T-helper 1 cell treated with Interleukin-12 subunit alpha and Interleukin-12 subunit beta and Interleukin-4 antibody, amounts not matched to agents 30 ng/mL and 1 ng/mL, for 36 hours (primary cell): ENCODE measurements at regions not wholly inside any gene's neighbourhood (a gene's known extent, or its start where the extent isn't known, plus 50 kb on each side); places are given as distances from the start of the nearest gene placed in this dataset.
"Not testable (repeated sequence)": the region's sequence is repeated elsewhere in the genome, so short reads cannot be mapped to it uniquely, and the experiment has no call there.

ENCODE experiments used
- intact Hi-C: fragments of 100-400 bp; cut with micrococcal nuclease; formaldehyde crosslinking; loops from one replicate; pipeline ENCODE4 v1.15.1; 2024

GRCh38 chrX:139052461-139052860, 340.9 kb upstream of the FGF13 start:
- intact Hi-C loops = no loop called here

- intact Hi-C loops = no loop called here
Measured at GRCh38 chrX:139049465-139049864, 337.9 kb upstream of the FGF13 start.

DNA sequence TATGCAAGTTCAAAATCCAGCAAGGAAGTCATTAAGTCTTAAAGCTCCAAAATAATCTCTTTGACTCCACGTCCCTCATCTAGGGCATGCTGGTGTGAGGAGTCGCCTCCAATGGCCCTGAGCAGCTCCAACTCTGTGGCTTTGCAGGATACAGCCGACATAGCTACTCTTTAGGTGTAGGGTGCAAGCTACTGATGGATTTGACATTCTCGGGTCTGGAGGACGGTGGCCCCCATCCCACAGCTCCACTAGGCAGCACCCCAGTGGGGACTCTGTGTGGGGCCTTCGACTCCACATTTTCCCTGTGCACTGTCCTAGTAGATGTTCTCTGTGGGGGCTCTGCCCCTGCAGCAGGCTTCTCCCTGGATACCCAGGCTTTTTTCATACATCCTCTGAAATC, 333.2 kb upstream of the FGF13 start:
- intact Hi-C loops = no loop called here

- intact Hi-C loops = no loop called here
Measured at GRCh38 chrX:139039041-139039440, 327.5 kb upstream of the FGF13 start.

DNA sequence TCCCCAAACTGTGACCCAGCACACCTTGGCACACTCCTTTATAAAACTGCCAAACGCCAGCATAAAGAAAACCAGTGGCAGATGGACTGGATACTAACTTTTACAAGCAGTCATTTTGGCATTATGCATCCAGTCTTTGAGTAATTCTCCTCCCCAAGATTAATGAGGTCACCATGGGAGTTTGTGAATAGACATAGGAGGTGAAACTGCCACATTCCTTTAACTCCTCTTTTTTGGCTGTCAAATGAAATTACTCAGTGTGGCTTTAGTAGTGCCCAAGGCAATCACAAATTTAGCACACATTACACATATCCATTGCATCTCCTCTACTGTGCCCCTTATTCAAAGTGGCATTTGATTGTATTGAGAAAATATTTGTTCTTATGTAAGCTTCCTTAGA, 315.3 kb upstream of the FGF13 start:
- intact Hi-C loops = no loop called here

DNA sequence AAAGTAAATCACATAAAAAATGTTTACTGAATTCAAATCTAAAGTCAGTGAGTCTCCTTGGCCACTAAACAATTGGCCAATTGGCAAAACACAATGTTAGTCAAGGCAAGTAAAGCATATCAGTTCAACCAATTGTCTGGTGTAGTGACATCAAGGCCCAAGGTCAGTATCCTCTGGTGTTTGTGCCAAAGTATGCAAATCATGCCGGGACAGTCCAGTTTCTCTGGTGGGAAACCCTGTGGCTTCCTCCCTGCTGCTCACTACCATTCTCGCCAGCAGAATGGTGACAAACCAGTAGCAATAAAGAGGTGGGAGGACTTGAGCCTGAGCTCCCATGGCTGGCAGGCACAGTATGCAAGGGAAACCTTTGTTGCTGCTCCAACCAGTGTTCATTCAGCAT, 314.9 kb upstream of the FGF13 start:
- intact Hi-C loops = no loop called here

- intact Hi-C loops = no loop called here
Measured at GRCh38 chrX:139025816-139026215, 314.3 kb upstream of the FGF13 start.

DNA sequence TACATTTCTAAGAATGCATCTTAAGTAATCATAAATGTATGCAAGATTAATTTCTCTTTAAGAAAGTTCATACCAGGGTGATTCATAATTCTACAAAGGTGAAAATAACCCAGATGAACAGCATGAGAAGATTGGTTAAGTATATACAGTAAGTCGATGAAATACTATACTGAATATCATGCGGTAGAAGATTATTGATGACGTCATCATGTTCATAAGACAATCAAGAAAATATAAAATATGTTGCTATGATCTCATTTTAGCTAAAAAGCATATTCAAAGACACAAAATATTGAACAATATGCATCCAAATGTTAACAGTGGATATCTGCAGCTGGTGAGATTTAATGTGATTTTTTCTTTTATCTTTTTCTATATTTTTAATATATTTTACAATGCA, 312.0 kb upstream of the FGF13 start:
- intact Hi-C loops = no loop called here

- intact Hi-C loops = no loop called here
Measured at GRCh38 chrX:139020801-139021200, 309.3 kb upstream of the FGF13 start.

DNA sequence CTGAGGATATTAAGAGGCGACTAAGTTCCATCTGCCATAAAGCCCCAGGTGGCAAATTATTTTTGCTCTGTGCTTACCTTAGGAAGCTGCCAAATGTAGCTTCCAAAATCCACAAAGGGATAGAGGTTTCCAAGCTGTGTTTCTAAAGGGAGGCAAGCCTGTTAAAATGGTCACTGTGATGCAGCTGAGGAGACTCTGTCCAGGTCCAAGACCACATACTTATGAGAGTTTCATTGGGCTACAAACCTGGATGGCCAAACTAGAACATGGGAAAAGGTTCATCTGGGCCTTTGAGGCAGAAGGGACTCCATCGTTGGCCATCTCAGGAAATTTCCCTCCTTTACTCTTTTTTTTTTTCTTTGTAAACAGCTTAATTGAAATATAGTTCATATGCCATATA, 306.9 kb upstream of the FGF13 start:
- intact Hi-C loops = no loop called here

DNA sequence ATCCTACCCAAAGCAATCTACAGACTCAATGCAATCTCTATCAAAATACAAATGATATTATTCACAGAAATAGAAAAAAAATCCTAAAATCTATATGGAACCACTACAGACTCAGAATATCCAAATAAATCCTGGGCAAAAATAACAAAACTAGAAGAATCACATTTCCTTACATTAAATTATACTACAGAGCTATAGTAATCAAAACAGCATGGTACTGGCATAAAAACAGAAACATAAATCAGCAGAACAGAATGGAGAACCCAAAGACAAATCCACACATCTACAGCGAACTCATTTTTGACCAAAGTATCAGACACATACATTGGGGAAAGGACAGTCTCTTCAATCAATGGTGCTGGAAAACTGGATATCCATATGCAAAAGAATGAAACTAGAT, 304.1 kb upstream of the FGF13 start:
- intact Hi-C loops = no loop called here

- intact Hi-C loops = no loop called here
Measured at GRCh38 chrX:139008185-139008584, 296.7 kb upstream of the FGF13 start.

GRCh38 chrX:139003856-139004527, 292.5 kb upstream of the FGF13 start:
- intact Hi-C loops = not testable (repeated sequence)

DNA sequence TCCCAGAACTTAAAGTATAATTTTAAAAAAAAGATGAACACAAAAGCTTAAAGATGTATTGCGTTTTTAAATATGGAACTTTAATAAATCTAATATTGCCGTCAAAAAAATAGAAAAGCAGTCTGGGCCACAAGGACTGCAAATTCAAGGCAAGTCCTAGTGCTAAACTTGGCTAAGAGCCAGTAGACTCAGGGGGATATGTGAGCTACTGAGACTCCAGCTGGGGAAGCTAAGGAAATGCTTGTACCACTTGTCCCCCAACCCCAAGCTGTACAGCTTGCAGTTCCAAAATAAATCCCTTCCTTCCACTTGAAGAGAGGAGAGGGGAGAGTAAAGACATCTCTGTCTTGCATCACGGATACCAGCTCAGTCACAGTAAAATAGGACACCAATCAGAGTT, 290.8 kb upstream of the FGF13 start:
- intact Hi-C loops = no loop called here

GRCh38 chrX:138996268-138996667, 284.8 kb upstream of the FGF13 start:
- intact Hi-C loops = no loop called here

GRCh38 chrX:138995458-138995857, 283.9 kb upstream of the FGF13 start:
- intact Hi-C loops = no loop called here

DNA sequence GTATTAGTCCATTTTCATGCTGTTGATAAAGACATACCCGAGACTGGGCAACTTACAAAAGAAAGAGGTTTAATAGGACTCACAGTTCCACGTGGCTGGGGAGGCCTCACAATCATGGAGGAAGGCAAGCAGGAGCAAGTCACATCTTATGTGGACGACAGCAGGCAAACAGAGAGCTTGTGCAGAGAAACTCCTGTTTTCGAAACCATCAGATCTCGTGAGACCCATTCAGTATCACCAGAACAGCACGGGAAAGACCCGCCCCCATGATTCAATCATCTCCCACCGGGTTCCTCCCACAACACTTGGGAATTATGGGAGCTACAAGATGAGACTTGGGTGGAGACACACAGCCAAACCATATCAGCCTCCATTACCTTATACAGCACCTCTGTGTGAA, 278.9 kb upstream of the FGF13 start:
- intact Hi-C loops = not testable (repeated sequence)

DNA sequence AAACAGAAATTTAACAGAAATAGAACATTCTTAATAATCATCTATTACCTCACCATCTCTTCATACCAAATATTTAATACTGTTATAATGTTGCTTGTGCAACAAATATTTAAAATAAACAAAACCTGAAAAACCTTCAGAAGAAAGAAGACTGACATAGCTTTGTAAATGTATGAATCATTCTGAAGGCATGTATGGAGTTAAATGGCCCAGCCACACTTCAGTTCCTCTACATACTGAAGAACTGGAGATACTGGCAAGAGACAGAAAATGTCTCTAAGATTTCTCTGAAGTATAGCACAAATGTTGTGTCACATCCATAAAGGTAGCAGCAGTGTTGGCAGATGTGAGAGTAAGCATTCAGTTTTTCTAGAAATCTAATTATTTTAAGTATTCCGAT, 275.3 kb upstream of the FGF13 start:
- intact Hi-C loops = no loop called here

- intact Hi-C loops = no loop called here
Measured at GRCh38 chrX:138986235-138986634, 274.7 kb upstream of the FGF13 start.

DNA sequence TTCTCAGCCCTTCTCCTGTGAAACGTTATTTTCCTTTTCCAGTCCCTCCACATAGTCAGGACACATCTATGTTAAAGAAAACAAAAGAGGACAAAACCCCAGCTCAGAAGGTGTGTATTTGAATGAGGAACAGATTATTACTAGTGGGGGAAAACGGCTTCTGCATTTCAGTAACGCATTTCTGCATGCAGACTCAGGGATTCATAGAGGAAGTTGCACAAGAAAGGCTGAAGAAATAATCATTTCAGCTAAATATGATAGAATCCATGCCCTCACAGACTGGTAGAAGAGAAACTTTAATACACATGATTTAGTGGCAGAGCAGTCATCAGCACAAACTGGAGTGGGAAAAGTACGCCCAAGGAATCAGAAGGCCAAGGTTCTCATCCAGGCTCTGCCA, 270.8 kb upstream of the FGF13 start:
- intact Hi-C loops = no loop called here

GRCh38 chrX:138964501-138964900, 253.0 kb upstream of the FGF13 start:
- intact Hi-C loops = no loop called here

- intact Hi-C loops = not testable (repeated sequence)
Measured at GRCh38 chrX:138962419-138962818, 250.9 kb upstream of the FGF13 start.

GRCh38 chrX:138954976-138955375, 243.5 kb upstream of the FGF13 start:
- intact Hi-C loops = no loop called here

DNA sequence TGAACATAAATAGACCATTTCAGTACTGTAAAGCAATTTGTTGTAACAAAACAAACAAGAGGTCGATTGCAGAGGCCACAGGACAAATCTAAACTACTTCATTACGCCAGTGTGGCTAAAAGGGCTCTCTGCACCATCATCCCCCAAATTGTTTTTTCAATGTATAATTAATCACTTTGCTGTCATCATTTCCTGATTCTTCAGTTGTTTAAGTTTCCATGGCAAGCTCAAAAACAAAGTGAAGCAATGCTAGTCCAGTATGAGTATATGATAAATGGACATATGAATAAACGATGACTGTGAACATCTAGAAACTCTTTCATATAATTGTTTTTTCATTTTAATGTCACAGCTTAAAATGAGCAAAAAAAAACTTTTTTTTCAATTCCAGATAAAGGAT, 235.4 kb upstream of the FGF13 start:
- intact Hi-C loops = no loop called here
